HL-60 (cell line): ENCODE measurements at regions not wholly inside any gene's neighbourhood (a gene's known extent, or its start where the extent isn't known, plus 50 kb on each side); places are given as distances from the start of the nearest gene placed in this dataset.

Source experiments
- DNase-seq, 2 experiments: peaks; one replicate each; pipeline ENCODE4 v3.0.0-alpha.2; 2010 to 2020; ENCODE audit warnings: low read depth in 1 of 2, low spot score in 1 of 2
- H3K27ac ChIP-seq: fragments of 250-450 bp; sonication (Bioruptor Pico); replicated peaks from 2 replicates; pipeline ENCODE4 v1.5.1; 2020; ENCODE audit warnings: mild to moderate bottlenecking, moderate library complexity
- H3K27me3 ChIP-seq: fragments of 250-450 bp; sonication (Bioruptor Pico); 2 replicates; pipeline ENCODE4 v1.5.1; 2021; ENCODE audit warnings: mild to moderate bottlenecking, moderate library complexity; ENCODE audit not compliant: insufficient read depth, poor library complexity, severe bottlenecking
- H3K4me3 ChIP-seq: replicated peaks from 2 replicates; pipeline ENCODE4 v1.5.1; 2011; ENCODE audit warnings: mild to moderate bottlenecking, control low read depth, low read length; ENCODE audit not compliant: insufficient read depth
- GABPA ChIP-seq: IDR thresholded peaks from 2 replicates; pipeline ENCODE4 v1.6.1; 2012; ENCODE audit warnings: low read depth
- POLR2AphosphoS5 ChIP-seq: IDR thresholded peaks from 2 replicates; pipeline ENCODE4 v1.6.1; 2012; ENCODE audit warnings: low read depth
- SPI1 ChIP-seq: IDR thresholded peaks from 2 replicates; pipeline ENCODE4 v1.6.1; 2012; ENCODE audit warnings: low read depth, mild to moderate bottlenecking, borderline replicate concordance
- TF ChIP-seq, protein P1 (sequence below): IDR thresholded peaks from one replicate; pipeline ENCODE4 v1.5.1; 2011; ENCODE audit warnings: low read length, control low read depth, inconsistent platforms; ENCODE audit not compliant: insufficient read depth
- TF ChIP-seq, protein P2 (sequence below): IDR thresholded peaks from 2 replicates; pipeline ENCODE4 v1.6.1; 2012; ENCODE audit warnings: low read depth; ENCODE audit not compliant: insufficient replicate concordance

DNA sequence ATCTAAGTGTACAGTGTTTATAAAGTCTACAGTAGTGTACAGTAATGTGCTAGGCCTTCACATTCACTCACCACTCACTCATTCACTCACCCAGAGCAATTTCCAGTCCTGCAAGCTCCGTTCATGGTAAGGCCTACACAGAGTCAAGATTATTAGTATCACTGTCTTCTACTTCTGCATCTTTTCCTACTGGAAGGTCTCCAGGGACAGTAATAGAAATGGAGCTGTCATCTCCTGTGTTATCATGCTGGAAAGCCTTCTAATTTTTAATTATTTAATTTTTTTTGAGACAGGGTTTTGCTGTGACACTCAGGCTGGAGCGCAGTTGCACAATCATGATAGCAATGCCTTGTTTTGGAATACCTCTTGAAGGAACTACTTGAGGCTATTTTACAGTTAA lies 207.0 kb downstream of the HTR7 start:
- Histone ChIP-seq H3K27me3 (no peaks in the 10 kb centered on the region), H3K27ac (no peak overlapping the region), H3K4me3 (no peak overlapping the region)
- no peak for DNase-seq
- TF ChIP-seq, protein P1, sequence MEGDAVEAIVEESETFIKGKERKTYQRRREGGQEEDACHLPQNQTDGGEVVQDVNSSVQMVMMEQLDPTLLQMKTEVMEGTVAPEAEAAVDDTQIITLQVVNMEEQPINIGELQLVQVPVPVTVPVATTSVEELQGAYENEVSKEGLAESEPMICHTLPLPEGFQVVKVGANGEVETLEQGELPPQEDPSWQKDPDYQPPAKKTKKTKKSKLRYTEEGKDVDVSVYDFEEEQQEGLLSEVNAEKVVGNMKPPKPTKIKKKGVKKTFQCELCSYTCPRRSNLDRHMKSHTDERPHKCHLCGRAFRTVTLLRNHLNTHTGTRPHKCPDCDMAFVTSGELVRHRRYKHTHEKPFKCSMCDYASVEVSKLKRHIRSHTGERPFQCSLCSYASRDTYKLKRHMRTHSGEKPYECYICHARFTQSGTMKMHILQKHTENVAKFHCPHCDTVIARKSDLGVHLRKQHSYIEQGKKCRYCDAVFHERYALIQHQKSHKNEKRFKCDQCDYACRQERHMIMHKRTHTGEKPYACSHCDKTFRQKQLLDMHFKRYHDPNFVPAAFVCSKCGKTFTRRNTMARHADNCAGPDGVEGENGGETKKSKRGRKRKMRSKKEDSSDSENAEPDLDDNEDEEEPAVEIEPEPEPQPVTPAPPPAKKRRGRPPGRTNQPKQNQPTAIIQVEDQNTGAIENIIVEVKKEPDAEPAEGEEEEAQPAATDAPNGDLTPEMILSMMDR = no peak
- TF ChIP-seq, protein P2, sequence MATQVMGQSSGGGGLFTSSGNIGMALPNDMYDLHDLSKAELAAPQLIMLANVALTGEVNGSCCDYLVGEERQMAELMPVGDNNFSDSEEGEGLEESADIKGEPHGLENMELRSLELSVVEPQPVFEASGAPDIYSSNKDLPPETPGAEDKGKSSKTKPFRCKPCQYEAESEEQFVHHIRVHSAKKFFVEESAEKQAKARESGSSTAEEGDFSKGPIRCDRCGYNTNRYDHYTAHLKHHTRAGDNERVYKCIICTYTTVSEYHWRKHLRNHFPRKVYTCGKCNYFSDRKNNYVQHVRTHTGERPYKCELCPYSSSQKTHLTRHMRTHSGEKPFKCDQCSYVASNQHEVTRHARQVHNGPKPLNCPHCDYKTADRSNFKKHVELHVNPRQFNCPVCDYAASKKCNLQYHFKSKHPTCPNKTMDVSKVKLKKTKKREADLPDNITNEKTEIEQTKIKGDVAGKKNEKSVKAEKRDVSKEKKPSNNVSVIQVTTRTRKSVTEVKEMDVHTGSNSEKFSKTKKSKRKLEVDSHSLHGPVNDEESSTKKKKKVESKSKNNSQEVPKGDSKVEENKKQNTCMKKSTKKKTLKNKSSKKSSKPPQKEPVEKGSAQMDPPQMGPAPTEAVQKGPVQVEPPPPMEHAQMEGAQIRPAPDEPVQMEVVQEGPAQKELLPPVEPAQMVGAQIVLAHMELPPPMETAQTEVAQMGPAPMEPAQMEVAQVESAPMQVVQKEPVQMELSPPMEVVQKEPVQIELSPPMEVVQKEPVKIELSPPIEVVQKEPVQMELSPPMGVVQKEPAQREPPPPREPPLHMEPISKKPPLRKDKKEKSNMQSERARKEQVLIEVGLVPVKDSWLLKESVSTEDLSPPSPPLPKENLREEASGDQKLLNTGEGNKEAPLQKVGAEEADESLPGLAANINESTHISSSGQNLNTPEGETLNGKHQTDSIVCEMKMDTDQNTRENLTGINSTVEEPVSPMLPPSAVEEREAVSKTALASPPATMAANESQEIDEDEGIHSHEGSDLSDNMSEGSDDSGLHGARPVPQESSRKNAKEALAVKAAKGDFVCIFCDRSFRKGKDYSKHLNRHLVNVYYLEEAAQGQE = no peak
- TF ChIP-seq POLR2AphosphoS5 (no peak), SPI1 (no peak), GABPA (no peak)

DNA sequence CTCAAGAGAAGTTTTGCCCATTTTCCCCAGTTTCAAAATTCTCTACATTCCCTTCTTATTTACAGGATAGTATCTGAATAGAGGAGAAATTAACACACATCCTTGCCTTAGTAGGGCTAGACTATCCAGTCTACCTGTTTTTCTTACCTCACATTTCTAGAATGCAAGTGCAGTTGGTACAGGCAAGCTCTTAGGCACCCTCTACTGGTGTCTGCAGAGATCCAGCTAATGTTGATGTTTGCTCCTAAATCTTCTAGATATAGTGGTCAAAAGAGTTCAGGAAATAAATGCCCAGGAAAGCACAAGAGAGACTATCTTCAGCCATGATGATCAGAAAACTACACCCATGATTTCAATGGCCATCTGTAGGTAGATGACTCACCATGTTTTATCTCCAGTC lies 205.3 kb downstream of the HTR7 start:
- H3K4me3 ChIP-seq = no peak overlapping the region

DNA sequence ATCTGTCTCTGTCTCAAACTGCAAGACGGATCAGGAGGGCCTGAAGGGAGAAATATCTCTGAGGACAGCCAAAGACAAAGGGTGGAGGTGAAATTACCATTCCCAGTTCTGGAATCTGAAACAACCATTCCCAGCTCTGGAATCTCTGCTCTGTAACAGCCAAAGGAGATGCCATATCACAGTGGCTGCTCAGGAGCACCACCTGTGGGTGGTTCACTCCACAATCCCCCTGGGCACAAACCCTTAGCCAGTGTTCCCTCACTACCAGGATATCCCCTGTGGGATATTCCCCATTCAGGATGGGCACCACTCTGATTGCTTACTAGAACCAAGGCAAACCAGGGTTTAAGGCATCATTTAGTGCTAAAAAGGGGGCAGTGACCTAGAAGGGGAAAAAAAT lies 199.0 kb downstream of the HTR7 start:
- TF ChIP-seq SPI1 (no peak), GABPA (no peak), POLR2AphosphoS5 (no peak)
- TF ChIP-seq, protein P1 = no peak
- TF ChIP-seq, protein P2 = no peak

More for the DNA sequence above, 205.3 kb downstream of the HTR7 start:
- Histone ChIP-seq H3K27ac (no peak overlapping the region), H3K27me3 (no peaks in the 10 kb centered on the region)
- DNase-seq = no peak
- TF ChIP-seq SPI1 (no peak), GABPA (no peak), POLR2AphosphoS5 (no peak)
- TF ChIP-seq, protein P1 = no peak
- TF ChIP-seq, protein P2 = no peak

More for the DNA sequence above, 199.0 kb downstream of the HTR7 start:
- no peak for DNase-seq
- H3K4me3 ChIP-seq = no peak overlapping the region
- no peak overlapping the region for H3K27ac ChIP-seq
- no peaks in the 10 kb centered on the region for H3K27me3 ChIP-seq
